ENCODE measurements at regions not wholly inside any gene's neighbourhood (a gene's known extent, or its start where the extent isn't known, plus 50 kb on each side); places are given as distances from the start of the nearest gene placed in this dataset.

DNA sequence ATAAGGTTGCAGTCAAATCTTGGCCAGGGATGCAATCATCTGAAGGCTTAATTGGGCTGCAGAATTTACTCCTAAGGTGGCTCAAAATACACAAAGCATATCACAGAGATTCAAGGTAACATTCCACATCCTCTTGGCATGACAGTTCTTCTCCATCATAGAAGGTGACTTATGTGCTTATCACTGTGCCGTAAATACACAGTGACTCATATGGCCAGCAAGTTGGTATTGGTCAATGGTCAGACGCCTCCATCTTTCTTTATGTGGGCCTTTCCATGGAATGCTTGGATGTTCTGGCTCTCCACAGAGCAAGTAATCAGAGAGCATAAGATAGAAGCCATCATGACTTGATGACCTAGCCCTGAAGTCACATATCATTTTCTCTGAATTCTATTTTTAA, 168.8 kb upstream of the ST8SIA2 start:
- POLR2A ChIA-PET: no interaction called here
- DNase-seq (ENCODE audit: extremely low spot score): no peak
- no peak for TF ChIP-seq CTCF (IDR thresholded peaks at IDR 0.05; ENCODE audit: control extremely low read depth, extremely low read depth, low read depth, missing control alignments)
- CTCF ChIA-PET: interaction anchor here (1.4 to 2.9 kb wide), 2 partner anchors 127 to 128 kb away, joined by 5 to 21 read pairs; no protein-coding TSS in a partner anchor

- TF ChIP-seq CTCF (IDR thresholded peaks at IDR 0.05; ENCODE audit: control extremely low read depth, extremely low read depth, low read depth, missing control alignments): peak; percentile 32
- CTCF ChIA-PET: interaction anchor here (0.9 to 2.9 kb wide), 3 partner anchors 10 to 128 kb away, joined by 3 to 21 read pairs (median 4); no protein-coding TSS in a partner anchor
- POLR2A ChIA-PET: no interaction called here
- DNase-seq (ENCODE audit: extremely low spot score): peak; percentile 21
These were observed 167.6 kb upstream of the ST8SIA2 start for GRCh38 chr15:92226020-92226612.

DNA sequence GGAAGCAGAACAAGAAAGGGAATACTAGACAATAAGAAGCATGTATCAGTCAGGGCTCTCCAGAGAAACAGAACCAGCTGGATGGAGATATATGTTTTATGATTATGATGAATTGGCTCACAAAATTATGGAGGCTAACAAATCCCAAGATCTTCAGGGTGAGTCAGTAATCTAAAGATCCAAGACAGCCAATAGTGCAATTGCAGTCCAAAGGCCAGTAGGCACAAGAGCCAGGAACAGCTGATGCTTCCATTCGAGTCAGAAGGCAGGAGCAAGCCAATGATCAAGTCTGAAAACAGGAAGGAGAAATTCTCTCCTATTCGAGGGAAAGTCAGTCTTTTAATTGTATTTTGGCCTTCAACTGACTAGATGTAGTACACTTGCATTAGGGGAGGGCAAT, 164.9 kb upstream of the ST8SIA2 start:
- ChIA-PET CTCF (interaction anchor here (0.8 to 0.9 kb wide), 2 partner anchors 10 to 11 kb away, joined by 3 read pairs; no protein-coding TSS in a partner anchor), POLR2A (interaction anchor here (0.6 kb wide), 1 partner anchor 1967 kb away, joined by 6 read pairs; no protein-coding TSS in a partner anchor)
- TF ChIP-seq CTCF (IDR thresholded peaks at IDR 0.05; ENCODE audit: control extremely low read depth, extremely low read depth, low read depth, missing control alignments): no peak
- no peak for DNase-seq (ENCODE audit: extremely low spot score)

DNA sequence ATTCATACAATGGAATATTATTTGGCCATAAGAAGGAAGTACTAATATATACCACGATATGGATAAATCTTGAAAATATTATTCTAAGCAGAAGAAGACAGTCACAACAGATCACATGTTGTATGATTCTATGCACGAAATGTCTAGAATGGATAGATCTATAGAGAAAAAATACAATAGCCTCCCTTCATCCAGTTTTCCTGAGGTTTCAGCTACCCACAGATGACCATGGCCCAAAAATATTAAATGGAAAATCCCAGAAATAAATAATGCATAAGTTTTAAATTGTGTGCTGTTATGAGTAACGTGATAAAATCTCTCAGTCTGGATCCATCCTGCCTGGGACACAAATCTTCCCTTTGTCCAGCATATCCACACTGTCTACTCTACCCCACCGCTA, 162.2 kb upstream of the ST8SIA2 start:
- ChIA-PET POLR2A (no interaction called here), CTCF (no interaction called here)
- no peak for DNase-seq (ENCODE audit: extremely low spot score)
- TF ChIP-seq CTCF (IDR thresholded peaks at IDR 0.05; ENCODE audit: control extremely low read depth, extremely low read depth, low read depth, missing control alignments): no peak

- POLR2A ChIA-PET: no interaction called here
- DNase-seq (ENCODE audit: extremely low spot score): no peak
- TF ChIP-seq CTCF (IDR thresholded peaks at IDR 0.05; ENCODE audit: control extremely low read depth, extremely low read depth, low read depth, missing control alignments): no peak
- CTCF ChIA-PET: interaction anchor here (2.1 kb wide), 1 partner anchor 14 kb away, joined by 6 read pairs; no protein-coding TSS in a partner anchor
These were observed 161.4 kb upstream of the ST8SIA2 start for GRCh38 chr15:92232317-92232716.

DNA sequence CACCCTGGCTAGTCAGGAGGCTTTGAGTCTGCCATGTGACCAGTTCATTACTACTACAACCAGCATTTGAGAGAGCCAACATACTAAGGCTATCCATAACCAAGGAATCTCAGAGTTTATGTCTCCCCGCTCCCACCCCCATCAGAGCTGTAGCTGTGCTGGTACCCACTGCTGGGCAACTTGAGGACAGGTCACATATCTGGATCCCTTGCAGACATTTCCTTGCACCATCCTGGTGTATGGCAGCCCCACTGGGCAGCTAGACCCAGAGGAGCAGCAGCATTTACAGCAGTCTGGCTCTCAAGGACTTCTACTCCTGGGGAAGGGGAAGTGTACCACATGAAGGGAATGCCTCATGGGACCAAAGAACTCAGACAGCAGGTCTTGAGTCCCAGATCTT, 160.8 kb upstream of the ST8SIA2 start:
- TF ChIP-seq CTCF (IDR thresholded peaks at IDR 0.05; ENCODE audit: control extremely low read depth, extremely low read depth, low read depth, missing control alignments): no peak
- DNase-seq (ENCODE audit: extremely low spot score): no peak
- CTCF ChIA-PET: interaction anchor here (2.1 kb wide), 1 partner anchor 14 kb away, joined by 6 read pairs; no protein-coding TSS in a partner anchor
- POLR2A ChIA-PET: no interaction called here
